ENCODE measurements at regions not wholly inside any gene's neighbourhood (a gene's known extent, or its start where the extent isn't known, plus 50 kb on each side); places are given as distances from the start of the nearest gene placed in this dataset.

- no peaks in the 10 kb centered on the region for H3K36me3 Mint-ChIP-seq
- no CpG with 5 or more reads among the region's 3 CpGs for WGBS (ENCODE audit: insufficient coverage)
- Histone ChIP-seq H3K36me3 (replicated peaks in 1 of 2; ENCODE audit: control insufficient read depth in 1 of 2, insufficient read depth in 2 of 2, low read length in 2 of 2) (no peaks in the 10 kb centered on the region), H3K4me1 (ENCODE audit: control insufficient read depth in 1 of 2, insufficient read depth in 2 of 2, low read length in 2 of 2) (no peaks in the 10 kb centered on the region), H3K27ac (ENCODE audit: low read depth in 1 of 2, low read length in 2 of 2) (no peak overlapping the region), H3K79me2 (ENCODE audit: insufficient read depth, low read length) (no peaks in the 10 kb centered on the region), H4K20me1 (ENCODE audit: insufficient read depth, low read length) (no peaks in the 10 kb centered on the region), H3K4me3 (replicated peaks in 1 of 3; ENCODE audit: low read depth in 2 of 3, low read length in 3 of 3) (no peak overlapping the region), H3K4me2 (replicated peaks; ENCODE audit: extremely low read depth, low read length, poor library complexity, severe bottlenecking) (no peak overlapping the region), H3K27me3 (ENCODE audit: control insufficient read depth in 2 of 2, insufficient read depth in 2 of 2, low read length in 2 of 2) (no peaks in the 10 kb centered on the region), H3K9me3 (replicated peaks in 1 of 2; ENCODE audit: control insufficient read depth in 1 of 2, insufficient read depth in 1 of 2, low read length in 2 of 2) (no peaks in the 10 kb centered on the region), H3K9ac (ENCODE audit: insufficient read depth, low read length, poor library complexity, severe bottlenecking) (no peak overlapping the region), H2AFZ (ENCODE audit: insufficient read depth, low read depth, low read length, poor library complexity, severe bottlenecking) (no peak overlapping the region)
- H3K9me3 Mint-ChIP-seq: peaks cover 0 to 5% (median 2%) of the 10 kb centered on the region in 7 donors
- no peak overlapping the region for H3K4me3 Mint-ChIP-seq
- H3K27me3 Mint-ChIP-seq (ENCODE audit: low read depth in 3 of 3): no peaks in the 10 kb centered on the region
- intact Hi-C loops (cut with micrococcal nuclease): no loop called here
- no peak for DNase-seq
- H3K27ac Mint-ChIP-seq: no peak overlapping the region
- H3K4me1 Mint-ChIP-seq: no peaks in the 10 kb centered on the region
- no peak for TF ChIP-seq CTCF (IDR thresholded peaks at IDR 0.05)
Measured at GRCh38 chr3:70823622-70824021, 511.2 kb upstream of the MDFIC2 start.

GRCh38 chr3:70822669-70823068, 510.2 kb upstream of the MDFIC2 start:
- H3K27ac ChIP-seq (ENCODE audit: low read depth in 1 of 2, low read length in 2 of 2): no peak overlapping the region
- H2AFZ ChIP-seq (ENCODE audit: insufficient read depth, low read depth, low read length, poor library complexity, severe bottlenecking): no peak overlapping the region
- no peaks in the 10 kb centered on the region for H3K36me3 Mint-ChIP-seq
- H3K4me1 Mint-ChIP-seq: no peaks in the 10 kb centered on the region
- H3K27ac Mint-ChIP-seq: no peak overlapping the region
- WGBS (ENCODE audit: insufficient coverage): 100% methylated on average over 3 of the region's 7 CpGs
- H3K27me3 ChIP-seq (ENCODE audit: control insufficient read depth in 2 of 2, insufficient read depth in 2 of 2, low read length in 2 of 2): no peaks in the 10 kb centered on the region
- H3K9ac ChIP-seq (ENCODE audit: insufficient read depth, low read length, poor library complexity, severe bottlenecking): no peak overlapping the region
- no peak overlapping the region for H3K4me3 Mint-ChIP-seq
- no peaks in the 10 kb centered on the region for H3K79me2 ChIP-seq (ENCODE audit: insufficient read depth, low read length)
- intact Hi-C loops (cut with micrococcal nuclease): no loop called here
- no peaks in the 10 kb centered on the region for H3K27me3 Mint-ChIP-seq (ENCODE audit: low read depth in 3 of 3)
- H3K36me3 ChIP-seq (replicated peaks in 1 of 2; ENCODE audit: control insufficient read depth in 1 of 2, insufficient read depth in 2 of 2, low read length in 2 of 2): no peaks in the 10 kb centered on the region
- H3K4me3 ChIP-seq (replicated peaks in 1 of 3; ENCODE audit: low read depth in 2 of 3, low read length in 3 of 3): no peak overlapping the region
- no peak for DNase-seq
- H3K4me1 ChIP-seq (ENCODE audit: control insufficient read depth in 1 of 2, insufficient read depth in 2 of 2, low read length in 2 of 2): no peaks in the 10 kb centered on the region
- peaks cover 0 to 5% (median 2%) of the 10 kb centered on the region in 7 donors for H3K9me3 Mint-ChIP-seq
- H3K4me2 ChIP-seq (replicated peaks; ENCODE audit: extremely low read depth, low read length, poor library complexity, severe bottlenecking): no peak overlapping the region
- no peaks in the 10 kb centered on the region for H4K20me1 ChIP-seq (ENCODE audit: insufficient read depth, low read length)
- peaks cover 0 to 6% of the 10 kb centered on the region in 2 donors for H3K9me3 ChIP-seq (replicated peaks in 1 of 2; ENCODE audit: control insufficient read depth in 1 of 2, insufficient read depth in 1 of 2, low read length in 2 of 2)
- TF ChIP-seq CTCF (IDR thresholded peaks at IDR 0.05): no peak
